Body of pancreas (tissue), 4 donors: ENCODE measurements at regions not wholly inside any gene's neighbourhood (a gene's known extent, or its start where the extent isn't known, plus 50 kb on each side); places are given as distances from the start of the nearest gene placed in this dataset.

Experiments
- ATAC-seq: fragments of 150-250 bp; one replicate; pipeline ENCODE4 v1.9.1; 2016
- DNase-seq, 4 donors: peaks; one replicate each; pipeline ENCODE4 v3.0.0-alpha.2; 2019
- H3K27ac ChIP-seq, 4 donors: fragments of 200-600 bp; sonication (generic); 1 replicate in 3 of 4; 2 replicates in 1 of 4; pipeline versions ENCODE4 v1.5.1 to v1.6.1; 2016 to 2019; ENCODE audit warnings: mild to moderate bottlenecking in 1 of 4, mixed read lengths in 1 of 4, moderate library complexity in 1 of 4
- H3K27me3 ChIP-seq, 2 donors: fragments of 200-600 bp; sonication (generic); one replicate each; pipeline ENCODE4 v1.6.0; 2016; ENCODE audit warnings: mild to moderate bottlenecking in 1 of 2
- H3K36me3 ChIP-seq, 2 donors: fragments of 200-600 bp; sonication (generic); replicated peaks in 1 of 2; 2 replicates each; pipeline ENCODE4 v1.5.1; 2016; ENCODE audit warnings: low read depth in 2 of 2; ENCODE audit not compliant: insufficient read depth in 1 of 2
- H3K4me1 ChIP-seq: fragments of 200-600 bp; sonication (generic); one replicate; pipeline ENCODE4 v1.6.0; 2016
- H3K4me3 ChIP-seq, 2 donors: fragments of 200-600 bp; sonication (generic); 1 replicate in 1 of 2; 2 replicates in 1 of 2; pipeline ENCODE4 v1.5.1; 2016 to 2019
- H3K9me3 ChIP-seq, 3 donors: fragments of 200-600 bp; sonication (generic); 1 replicate in 2 of 3; 2 replicates in 1 of 3; pipeline ENCODE4 v1.5.1; 2016
- CTCF ChIP-seq, 7 experiments: fragments of 450-650 bp in 4 of 7; fragments of 200-600 bp in 3 of 7; sonication (generic) in 3 of 7; IDR thresholded peaks; one replicate each; pipeline ENCODE4 v1.5.1; 2016 to 2019; ENCODE audit warnings: antibody characterized with exemption in 7 of 7
- POLR2A ChIP-seq, 3 donors: fragments of 450-650 bp; IDR thresholded peaks; one replicate each; pipeline ENCODE4 v1.6.1; 2016; ENCODE audit warnings: antibody characterized with exemption in 3 of 3, mild to moderate bottlenecking in 2 of 3
- WGBS, 2 donors: methylation state at CpG; one replicate each; pipeline ENCODE4 v1.1.5; 2017; 5-methylcytosine and 5-hydroxymethylcytosine counted together
- intact Hi-C: fragments of 100-400 bp; cut with DNase I; formaldehyde crosslinking; loops from one replicate; pipeline ENCODE4 v1.15.1; 2023

GRCh38 chr21:34305605-34306604 lies 57.9 kb upstream of the KCNE2 start:
- no peaks in the 10 kb centered on the region for H3K9me3 ChIP-seq
- ATAC-seq (no peak), DNase-seq (no peak)
- H3K36me3 ChIP-seq, result no peaks in the 10 kb centered on the region
- intact Hi-C loops, result no loop called here
- H3K4me3 ChIP-seq, result no peak overlapping the region
- H3K4me1 ChIP-seq, result no peaks in the 10 kb centered on the region
- WGBS, 2 donors, result 60 to 64% methylated on average over 14 of the region's 14 CpGs
- H3K27ac ChIP-seq, result no peak overlapping the region
- no peak for TF ChIP-seq POLR2A (IDR thresholded peaks at IDR 0.05)
- TF ChIP-seq CTCF (IDR thresholded peaks at IDR 0.05), result no peak
- H3K27me3 ChIP-seq, result no peaks in the 10 kb centered on the region

GRCh38 chr21:34307991-34308532 lies 55.7 kb upstream of the KCNE2 start:
- Histone ChIP-seq H3K4me1 (no peaks in the 10 kb centered on the region), H3K4me3 (no peak overlapping the region), H3K27ac (no peak overlapping the region), H3K27me3 (no peaks in the 10 kb centered on the region), H3K36me3 (no peaks in the 10 kb centered on the region), H3K9me3 (no peaks in the 10 kb centered on the region)
- ATAC-seq (no peak), DNase-seq (no peak)
- WGBS, 2 donors, result 64 to 68% methylated on average over 5 of the region's 5 CpGs
- intact Hi-C loops, result no loop called here
- TF ChIP-seq POLR2A (IDR thresholded peaks at IDR 0.05) (no peak), CTCF (IDR thresholded peaks at IDR 0.05) (no peak)

GRCh38 chr21:34311561-34312330 lies 52.1 kb upstream of the KCNE2 start:
- Histone ChIP-seq H3K4me3 (no peak overlapping the region), H3K4me1 (no peaks in the 10 kb centered on the region), H3K27me3 (no peaks in the 10 kb centered on the region), H3K27ac (no peak overlapping the region), H3K9me3 (no peaks in the 10 kb centered on the region), H3K36me3 (no peaks in the 10 kb centered on the region)
- WGBS, 2 donors, result 82 to 85% methylated on average over 12 of the region's 12 CpGs
- ATAC-seq (no peak), DNase-seq (no peak)
- TF ChIP-seq POLR2A (IDR thresholded peaks at IDR 0.05) (no peak), CTCF (IDR thresholded peaks at IDR 0.05) (no peak)
- intact Hi-C loops, result no loop called here

- Histone ChIP-seq H3K4me1 (no peaks in the 10 kb centered on the region), H3K36me3 (no peaks in the 10 kb centered on the region), H3K4me3 (no peak overlapping the region), H3K27me3 (no peaks in the 10 kb centered on the region), H3K27ac (no peak overlapping the region), H3K9me3 (no peaks in the 10 kb centered on the region)
- 56 to 70% methylated on average over 1 of the region's 1 CpG for WGBS, 2 donors
- intact Hi-C loops, result no loop called here
- no peak for DNase-seq
- ATAC-seq, result no peak
- TF ChIP-seq POLR2A (IDR thresholded peaks at IDR 0.05) (no peak), CTCF (IDR thresholded peaks at IDR 0.05) (no peak)
Measured at GRCh38 chr21:34313116-34313515, 50.7 kb upstream of the KCNE2 start.
